Neural progenitor cell (in vitro differentiated cells): ENCODE measurements at regions not wholly inside any gene's neighbourhood (a gene's known extent, or its start where the extent isn't known, plus 50 kb on each side); places are given as distances from the start of the nearest gene placed in this dataset.

Experiments
- DNase-seq: peaks from one replicate; pipeline ENCODE4 v3.0.0-alpha.2; 2016; ENCODE audit warnings: low spot score
- H2AFZ ChIP-seq: fragments of 200-600 bp; sonication (generic); replicated peaks from 2 replicates; pipeline ENCODE4 v1.6.1; 2016; ENCODE audit warnings: antibody characterized with exemption
- H3F3A ChIP-seq: fragments of 200-600 bp; sonication (generic); 2 replicates; pipeline ENCODE4 v1.6.1; 2016; ENCODE audit warnings: antibody characterized with exemption, low read depth
- H3K27ac ChIP-seq: fragments of 200-600 bp; sonication (generic); 2 replicates; pipeline ENCODE4 v1.5.1; 2016; ENCODE audit warnings: mild to moderate bottlenecking
- H3K27me3 ChIP-seq: fragments of 200-600 bp; sonication (generic); 2 replicates; pipeline ENCODE4 v1.6.1; 2016; ENCODE audit warnings: mild to moderate bottlenecking, moderate library complexity
- H3K36me3 ChIP-seq: fragments of 200-600 bp; sonication (generic); 2 replicates; pipeline ENCODE4 v1.5.1; 2016
- H3K4me1 ChIP-seq: fragments of 200-600 bp; sonication (generic); 2 replicates; pipeline ENCODE4 v1.6.1; 2016; ENCODE audit warnings: mixed run types
- H3K4me2 ChIP-seq: fragments of 200-600 bp; sonication (generic); 2 replicates; pipeline ENCODE4 v1.6.1; 2016
- H3K4me3 ChIP-seq: fragments of 200-600 bp; sonication (generic); 2 replicates; pipeline ENCODE4 v1.5.1; 2016
- H3K79me2 ChIP-seq: fragments of 200-600 bp; sonication (generic); 2 replicates; pipeline ENCODE4 v1.6.1; 2016; ENCODE audit warnings: low read depth
- H3K9ac ChIP-seq: fragments of 200-600 bp; sonication (generic); 2 replicates; pipeline ENCODE4 v1.6.1; 2016
- H3K9me3 ChIP-seq: fragments of 200-600 bp; sonication (generic); 2 replicates; pipeline ENCODE4 v1.5.1; 2016; ENCODE audit warnings: low read depth
- H4K20me1 ChIP-seq: fragments of 200-600 bp; sonication (generic); 2 replicates; pipeline ENCODE4 v1.6.1; 2016; ENCODE audit warnings: low read depth
- H3K27ac Mint-ChIP-seq: 3 replicates; pipeline ENCODE4 v1.8.0; 2021; ENCODE audit warnings: mixed read lengths
- H3K27me3 Mint-ChIP-seq: 2 replicates; pipeline ENCODE4 v1.8.0; 2022; ENCODE audit warnings: low read depth, mild to moderate bottlenecking, inconsistent platforms, moderate library complexity, mixed read lengths; ENCODE audit not compliant: insufficient read depth
- H3K36me3 Mint-ChIP-seq: 3 replicates; pipeline ENCODE4 v1.8.0; 2021; ENCODE audit warnings: mixed read lengths
- H3K4me1 Mint-ChIP-seq: 3 replicates; pipeline ENCODE4 v1.8.0; 2021; ENCODE audit warnings: mixed read lengths
- H3K4me3 Mint-ChIP-seq: 3 replicates; pipeline ENCODE4 v1.8.0; 2021; ENCODE audit warnings: mild to moderate bottlenecking, moderate library complexity, mixed read lengths
- H3K9me3 Mint-ChIP-seq: 3 replicates; pipeline ENCODE4 v1.8.0; 2020; ENCODE audit warnings: mixed read lengths
- EZH2 ChIP-seq: fragments of 200-600 bp; sonication (generic); IDR thresholded peaks from 2 replicates; pipeline ENCODE4 v1.6.1; 2017; ENCODE audit warnings: antibody characterized with exemption, mild to moderate bottlenecking, moderate library complexity
- EZH2phosphoT487 ChIP-seq: fragments of 200-600 bp; sonication (generic); IDR thresholded peaks from 2 replicates; pipeline ENCODE4 v1.6.1; 2017; ENCODE audit warnings: antibody characterized with exemption
- TF ChIP-seq, protein P1 (sequence below): fragments of 200-600 bp; sonication (generic); IDR thresholded peaks from 2 replicates; pipeline ENCODE4 v1.5.1; 2017; ENCODE audit warnings: antibody characterized with exemption, mild to moderate bottlenecking

DNA sequence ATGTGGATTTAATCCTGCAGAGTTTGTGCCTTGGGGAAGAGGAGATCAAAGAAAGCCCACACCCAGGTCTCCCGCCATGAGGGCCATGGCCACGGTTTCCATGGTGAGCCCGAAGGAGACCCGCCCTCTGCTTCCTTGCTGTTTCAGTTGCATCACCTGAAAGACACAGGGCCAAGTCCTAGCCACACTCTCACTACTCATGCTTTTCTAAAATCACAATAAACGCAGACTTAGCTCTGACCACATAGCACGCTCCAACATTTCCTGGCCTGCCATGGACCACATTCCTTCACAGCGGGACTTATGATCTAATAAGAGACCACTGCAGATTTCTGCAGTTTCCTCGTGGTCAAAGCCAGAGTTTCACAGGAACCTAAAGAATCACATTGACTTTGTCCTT lies 426.0 kb upstream of the NR3C2 start:
- no peak for DNase-seq
- Mint-ChIP-seq H3K9me3 (no peaks in the 10 kb centered on the region), H3K4me3 (no peak overlapping the region), H3K27ac (no peak overlapping the region), H3K36me3 (no peaks in the 10 kb centered on the region), H3K4me1 (peaks cover 2% of the 10 kb centered on the region), H3K27me3 (no peaks in the 10 kb centered on the region)
- H3F3A ChIP-seq: no peaks in the 10 kb centered on the region
- H3K27me3 ChIP-seq: no peaks in the 10 kb centered on the region
- no peaks in the 10 kb centered on the region for H3K9me3 ChIP-seq
- no peaks in the 10 kb centered on the region for H3K36me3 ChIP-seq
- H3K9ac ChIP-seq: no peak overlapping the region
- no peaks in the 10 kb centered on the region for H3K79me2 ChIP-seq
- no peak overlapping the region for H3K27ac ChIP-seq
- TF ChIP-seq EZH2: no peak
- TF ChIP-seq, protein P1, sequence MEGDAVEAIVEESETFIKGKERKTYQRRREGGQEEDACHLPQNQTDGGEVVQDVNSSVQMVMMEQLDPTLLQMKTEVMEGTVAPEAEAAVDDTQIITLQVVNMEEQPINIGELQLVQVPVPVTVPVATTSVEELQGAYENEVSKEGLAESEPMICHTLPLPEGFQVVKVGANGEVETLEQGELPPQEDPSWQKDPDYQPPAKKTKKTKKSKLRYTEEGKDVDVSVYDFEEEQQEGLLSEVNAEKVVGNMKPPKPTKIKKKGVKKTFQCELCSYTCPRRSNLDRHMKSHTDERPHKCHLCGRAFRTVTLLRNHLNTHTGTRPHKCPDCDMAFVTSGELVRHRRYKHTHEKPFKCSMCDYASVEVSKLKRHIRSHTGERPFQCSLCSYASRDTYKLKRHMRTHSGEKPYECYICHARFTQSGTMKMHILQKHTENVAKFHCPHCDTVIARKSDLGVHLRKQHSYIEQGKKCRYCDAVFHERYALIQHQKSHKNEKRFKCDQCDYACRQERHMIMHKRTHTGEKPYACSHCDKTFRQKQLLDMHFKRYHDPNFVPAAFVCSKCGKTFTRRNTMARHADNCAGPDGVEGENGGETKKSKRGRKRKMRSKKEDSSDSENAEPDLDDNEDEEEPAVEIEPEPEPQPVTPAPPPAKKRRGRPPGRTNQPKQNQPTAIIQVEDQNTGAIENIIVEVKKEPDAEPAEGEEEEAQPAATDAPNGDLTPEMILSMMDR: no peak
- TF ChIP-seq EZH2phosphoT487: no peak
- H2AFZ ChIP-seq: no peak overlapping the region
- H3K4me2 ChIP-seq: no peak overlapping the region
- H3K4me1 ChIP-seq: no peaks in the 10 kb centered on the region
- no peak overlapping the region for H3K4me3 ChIP-seq
- H4K20me1 ChIP-seq: no peaks in the 10 kb centered on the region

DNA sequence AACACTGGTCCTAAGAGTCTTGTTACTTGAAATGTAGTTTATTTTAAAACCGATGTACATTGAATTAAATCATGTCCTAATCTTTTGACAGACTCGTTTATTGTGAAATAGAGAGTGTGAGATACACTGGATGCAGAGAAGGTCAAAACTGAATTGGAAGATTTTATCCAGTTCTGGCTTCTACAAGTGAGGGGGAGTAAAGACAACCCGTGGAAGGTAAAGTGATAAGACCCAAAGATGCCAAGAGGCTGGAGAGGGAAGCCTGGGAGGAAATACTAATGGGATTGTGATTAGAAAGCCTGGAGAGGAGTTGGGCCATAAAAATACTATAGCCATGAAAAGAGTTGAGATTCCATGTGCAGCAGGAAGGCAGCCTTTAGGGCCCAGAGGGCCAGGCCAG lies 424.5 kb upstream of the NR3C2 start:
- H3K36me3 Mint-ChIP-seq: no peaks in the 10 kb centered on the region
- H3K4me1 Mint-ChIP-seq: peaks cover 2% of the 10 kb centered on the region
- Histone ChIP-seq H3K4me2 (no peak overlapping the region), H3K9ac (no peak overlapping the region), H3K9me3 (no peaks in the 10 kb centered on the region), H3K27ac (no peak overlapping the region), H3F3A (no peaks in the 10 kb centered on the region), H3K36me3 (no peaks in the 10 kb centered on the region), H4K20me1 (no peaks in the 10 kb centered on the region), H3K4me3 (no peak overlapping the region), H3K79me2 (no peaks in the 10 kb centered on the region), H3K27me3 (no peaks in the 10 kb centered on the region), H2AFZ (no peak overlapping the region), H3K4me1 (no peaks in the 10 kb centered on the region)
- H3K4me3 Mint-ChIP-seq: no peak overlapping the region
- H3K9me3 Mint-ChIP-seq: no peaks in the 10 kb centered on the region
- DNase-seq: no peak
- H3K27ac Mint-ChIP-seq: no peak overlapping the region
- H3K27me3 Mint-ChIP-seq: no peaks in the 10 kb centered on the region
- TF ChIP-seq EZH2phosphoT487: no peak

DNA sequence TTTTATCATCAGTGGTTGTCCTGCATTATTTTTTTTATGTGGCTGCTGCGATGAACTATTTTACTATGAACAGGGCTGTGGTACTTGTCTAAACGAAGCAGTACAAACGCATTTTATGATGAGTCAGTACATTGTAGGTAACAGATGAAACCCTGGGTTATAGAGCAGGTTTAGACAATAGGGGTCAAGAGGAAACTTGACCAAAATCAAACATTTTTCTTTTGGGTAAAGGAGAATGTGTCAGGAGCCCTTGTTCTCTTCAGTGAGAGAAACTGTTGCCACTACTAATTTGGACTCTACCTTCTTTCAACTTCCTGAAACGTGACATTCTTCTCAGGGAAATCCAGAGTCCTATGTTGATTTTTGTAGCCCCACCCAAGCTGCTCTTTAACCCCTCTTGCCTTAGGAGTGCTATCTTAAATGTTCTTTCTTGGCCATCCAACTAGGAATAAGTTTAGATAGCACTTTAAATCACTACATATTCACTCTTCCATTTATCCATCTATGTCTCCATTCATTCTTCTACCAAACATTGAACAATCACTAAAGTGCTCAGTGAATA lies 415.8 kb upstream of the NR3C2 start:
- Mint-ChIP-seq H3K27me3 (no peaks in the 10 kb centered on the region), H3K27ac (no peak overlapping the region), H3K4me3 (no peak overlapping the region), H3K4me1 (no peaks in the 10 kb centered on the region), H3K36me3 (no peaks in the 10 kb centered on the region), H3K9me3 (peaks cover 3% of the 10 kb centered on the region)
- Histone ChIP-seq H3K4me2 (no peak overlapping the region), H2AFZ (no peak overlapping the region), H4K20me1 (no peaks in the 10 kb centered on the region), H3K9ac (no peak overlapping the region), H3K36me3 (no peaks in the 10 kb centered on the region), H3K27ac (no peak overlapping the region), H3K4me3 (no peak overlapping the region), H3K4me1 (no peaks in the 10 kb centered on the region), H3K79me2 (no peaks in the 10 kb centered on the region), H3K27me3 (no peaks in the 10 kb centered on the region), H3K9me3 (no peaks in the 10 kb centered on the region), H3F3A (no peaks in the 10 kb centered on the region)
- TF ChIP-seq EZH2 (no peak), EZH2phosphoT487 (no peak)
- TF ChIP-seq, protein P1: no peak
- DNase-seq: no peak

DNA sequence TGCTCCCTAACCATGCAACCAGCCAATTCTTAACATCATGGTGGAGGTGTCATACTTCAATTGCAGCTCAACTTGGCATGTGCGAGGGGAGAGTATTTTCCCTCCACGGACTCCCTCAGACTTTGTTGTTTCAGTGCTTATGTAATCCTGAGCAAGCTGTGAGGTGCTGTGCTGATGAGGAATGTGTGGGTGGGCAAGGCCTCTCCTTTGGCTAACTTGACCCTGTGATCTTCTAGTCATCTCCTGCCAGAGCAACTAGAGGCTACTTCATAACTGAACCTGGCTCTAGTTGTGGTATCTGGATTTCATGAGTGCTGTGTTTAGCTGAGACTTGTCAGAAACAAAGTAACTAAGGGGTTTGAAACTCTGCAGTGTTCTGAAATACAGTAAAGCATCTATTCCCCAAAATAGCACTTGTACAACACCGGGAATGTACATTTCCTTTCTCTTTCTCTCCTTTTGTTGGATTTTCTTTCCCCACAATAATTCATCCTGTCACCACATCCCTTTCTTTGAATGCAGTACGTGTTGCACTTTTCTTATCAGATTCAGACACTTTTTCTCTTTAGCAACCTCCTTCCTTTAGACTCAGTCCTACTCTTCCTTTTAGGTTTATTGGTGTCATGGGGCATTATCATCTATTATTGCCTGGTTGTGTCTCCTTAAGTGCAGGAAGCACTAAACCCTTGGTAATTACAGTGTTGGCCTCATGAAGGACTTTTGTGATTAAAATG lies 415.2 kb upstream of the NR3C2 start:
- H3K36me3 ChIP-seq: no peaks in the 10 kb centered on the region
- no peak overlapping the region for H3K4me3 ChIP-seq
- no peak for DNase-seq
- H3K27ac ChIP-seq: no peak overlapping the region
- no peaks in the 10 kb centered on the region for H3K27me3 Mint-ChIP-seq
- no peaks in the 10 kb centered on the region for H4K20me1 ChIP-seq
- H3K9ac ChIP-seq: no peak overlapping the region
- H3K79me2 ChIP-seq: no peaks in the 10 kb centered on the region
- no peak overlapping the region for H3K27ac Mint-ChIP-seq
- TF ChIP-seq EZH2phosphoT487 (no peak), EZH2 (no peak)
- TF ChIP-seq, protein P1: no peak
- H3F3A ChIP-seq: no peaks in the 10 kb centered on the region
- H3K9me3 ChIP-seq: no peaks in the 10 kb centered on the region
- H3K9me3 Mint-ChIP-seq: peaks cover 3% of the 10 kb centered on the region
- H3K36me3 Mint-ChIP-seq: no peaks in the 10 kb centered on the region
- no peak overlapping the region for H3K4me2 ChIP-seq
- H3K4me3 Mint-ChIP-seq: no peak overlapping the region
- no peaks in the 10 kb centered on the region for H3K4me1 Mint-ChIP-seq
- H3K27me3 ChIP-seq: no peaks in the 10 kb centered on the region
- H2AFZ ChIP-seq: no peak overlapping the region
- H3K4me1 ChIP-seq: no peaks in the 10 kb centered on the region
